GM18505 (cell line): ENCODE measurements at regions not wholly inside any gene's neighbourhood (a gene's known extent, or its start where the extent isn't known, plus 50 kb on each side); places are given as distances from the start of the nearest gene placed in this dataset.
"Not testable (repeated sequence)": the region's sequence is repeated elsewhere in the genome, so short reads cannot be mapped to it uniquely, and the experiment has no call there.

ENCODE experiments used
- ATAC-seq: cut with Tn5 transposase; IDR thresholded peaks from one replicate; pipeline ENCODE4 v1.9.1; 2021; ENCODE audit not compliant: unreplicated experiment
- POLR2A ChIP-seq: IDR thresholded peaks from 4 replicates; pipeline ENCODE4 v1.6.1; 2011; ENCODE audit warnings: borderline replicate concordance; ENCODE audit not compliant: insufficient read depth, insufficient read length; ENCODE audit errors: extremely low read depth

DNA sequence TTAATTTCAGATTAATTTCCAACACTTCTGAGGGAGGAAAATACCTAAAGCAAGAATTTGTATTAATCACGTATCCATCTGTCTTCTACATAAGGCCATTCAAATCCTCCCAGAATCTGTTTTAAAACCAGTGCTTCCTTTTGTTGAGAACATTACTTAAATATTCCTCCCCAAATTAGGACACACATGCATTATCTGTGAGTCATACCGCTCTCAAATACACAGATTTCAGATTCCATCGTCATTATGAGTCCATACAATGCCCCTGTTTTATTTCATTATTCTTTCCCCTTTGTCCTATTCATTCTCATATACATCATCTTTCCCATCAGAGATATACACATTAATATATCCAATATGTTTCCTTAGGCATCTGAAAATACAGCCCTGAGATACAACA is 57.3 kb upstream of the PRSS12 start:
- TF ChIP-seq POLR2A, result no peak
- ATAC-seq, result no peak

DNA sequence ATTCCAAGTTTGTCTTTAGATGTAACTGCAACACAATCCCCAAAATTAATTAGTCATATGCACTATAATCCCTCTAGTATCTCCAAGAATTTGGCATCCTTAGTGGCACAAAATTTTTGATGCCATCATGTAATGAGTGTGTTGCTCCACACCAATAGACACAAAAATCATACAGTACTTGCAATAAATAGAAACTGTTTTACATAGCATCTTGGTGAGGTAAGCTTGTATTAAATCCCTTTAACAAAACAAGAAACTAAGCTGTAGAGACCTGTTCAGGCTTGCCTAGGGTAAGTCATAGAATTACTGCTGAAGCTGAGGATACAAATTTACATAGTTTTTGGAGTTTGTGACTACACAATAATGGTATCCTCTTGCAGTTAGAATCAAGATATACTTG is 64.5 kb upstream of the PRSS12 start:
- no peak for ATAC-seq
- TF ChIP-seq POLR2A, result no peak

DNA sequence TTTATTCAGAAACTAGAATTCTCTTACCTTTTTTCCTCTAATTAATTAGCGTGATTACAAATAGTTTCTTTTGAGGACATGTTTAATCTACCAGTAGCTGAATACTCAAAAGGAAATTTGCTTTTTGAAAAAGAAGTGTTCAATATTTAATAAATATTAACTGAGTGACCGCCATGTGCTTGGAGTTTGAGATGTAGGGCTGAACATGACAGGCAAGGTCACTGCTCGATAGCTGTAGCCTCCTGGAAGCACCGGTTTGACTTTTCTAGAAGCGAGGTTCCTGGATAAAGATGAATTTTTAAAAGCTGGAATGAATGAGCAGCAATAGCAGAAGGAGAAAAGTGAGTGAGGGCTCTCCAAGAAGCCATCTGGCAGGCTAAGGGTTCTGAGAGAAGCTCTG is 65.0 kb upstream of the PRSS12 start:
- ATAC-seq, result not testable (repeated sequence)

DNA sequence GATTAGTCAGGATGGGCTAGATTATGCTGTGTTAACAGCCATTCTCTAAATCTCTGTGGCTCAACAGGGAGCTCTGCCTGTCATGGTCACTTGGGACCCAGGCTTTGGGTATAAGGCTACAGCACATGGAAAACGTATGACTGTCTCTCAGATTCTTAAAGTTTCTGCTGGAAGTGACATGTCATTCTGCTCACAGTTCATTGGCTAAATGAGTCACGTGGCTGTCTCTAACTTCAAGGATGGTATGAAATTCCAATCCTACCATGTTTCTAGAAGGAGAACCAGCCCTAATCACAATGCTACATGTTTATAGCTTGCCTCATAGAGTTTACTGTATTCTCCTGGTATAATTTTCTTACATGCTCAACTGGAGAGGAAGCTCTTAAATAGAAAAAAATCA is 65.6 kb upstream of the PRSS12 start:
- ATAC-seq, result not testable (repeated sequence)

DNA sequence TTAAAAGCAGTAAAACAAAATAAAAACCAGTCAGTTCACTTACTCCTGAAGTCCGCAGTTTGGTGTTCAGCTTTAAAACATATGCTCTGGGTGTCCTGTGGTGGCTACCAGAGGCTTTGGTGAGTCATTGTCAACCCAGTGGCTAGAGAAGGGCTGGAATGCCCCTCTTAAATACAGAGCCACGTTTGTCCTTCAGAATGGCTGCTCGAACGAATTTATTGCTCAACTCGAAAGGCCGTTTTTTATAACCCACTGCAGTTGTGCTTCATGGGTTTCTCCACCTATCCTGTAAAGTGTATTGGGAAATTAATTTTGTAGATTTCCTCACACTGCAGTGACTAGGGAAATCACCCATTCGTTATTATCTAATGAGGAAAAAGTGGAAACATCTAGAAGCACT is 66.8 kb upstream of the PRSS12 start:
- ATAC-seq, result not testable (repeated sequence)

DNA sequence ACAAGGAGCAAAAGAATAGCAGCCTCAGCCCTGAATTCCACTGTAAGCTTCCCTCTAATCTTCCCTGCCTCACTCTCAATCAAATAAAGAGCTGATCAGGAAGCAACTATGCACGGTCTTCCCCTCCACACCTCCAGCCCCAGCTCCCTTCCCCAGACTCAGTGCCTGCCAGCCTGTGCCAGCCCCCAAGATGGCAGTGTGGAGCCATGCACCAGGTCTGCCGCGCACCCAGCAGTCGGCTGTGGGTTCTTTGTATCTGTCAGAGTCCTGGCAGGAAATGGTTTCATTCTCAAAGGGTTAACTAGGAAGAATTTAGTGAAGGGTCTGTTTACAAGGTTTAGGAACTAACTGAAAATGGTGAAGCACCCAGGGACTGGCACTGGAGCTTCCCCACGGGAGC is 71.3 kb upstream of the PRSS12 start:
- not testable (repeated sequence) for ATAC-seq

DNA sequence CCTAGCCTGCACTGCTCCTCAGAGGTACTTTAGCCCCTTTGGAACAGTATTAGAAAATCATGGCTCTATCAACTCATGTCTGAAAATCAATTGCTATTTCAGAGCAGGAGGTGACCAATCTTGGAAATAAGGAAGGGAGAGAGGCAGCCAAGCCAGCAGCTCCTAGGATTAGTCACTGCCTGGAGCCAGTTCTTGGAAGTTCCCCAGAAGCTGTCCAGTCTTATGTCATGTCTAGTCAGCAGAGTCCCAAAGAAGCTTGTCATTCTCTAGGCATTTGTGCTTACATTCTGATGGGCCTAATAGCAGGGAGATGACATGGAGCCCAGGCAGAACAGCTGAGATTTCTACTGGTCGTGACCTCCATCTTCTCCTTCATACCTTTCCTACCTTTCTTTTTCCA is 76.1 kb upstream of the PRSS12 start:
- ATAC-seq, result not testable (repeated sequence)

DNA sequence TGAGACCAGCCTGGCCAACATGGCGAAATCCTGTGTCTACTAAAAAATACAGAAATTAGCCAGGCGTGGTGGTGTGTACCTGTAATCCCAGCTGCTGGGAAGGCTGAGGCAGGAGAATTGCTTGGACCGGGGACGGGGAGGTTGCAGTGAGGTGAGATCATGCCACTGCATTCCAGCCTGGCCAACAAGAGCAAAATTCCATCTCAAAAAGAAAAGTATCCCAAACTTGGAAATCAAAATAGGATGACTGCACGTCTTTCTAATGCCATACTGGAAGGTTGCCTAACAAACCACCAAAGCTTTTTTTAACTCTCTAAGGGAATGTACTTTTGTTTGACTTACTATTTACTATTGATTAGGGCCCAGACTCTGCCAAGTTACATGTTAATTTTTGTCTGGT is 79.6 kb upstream of the PRSS12 start:
- ATAC-seq, result not testable (repeated sequence)

DNA sequence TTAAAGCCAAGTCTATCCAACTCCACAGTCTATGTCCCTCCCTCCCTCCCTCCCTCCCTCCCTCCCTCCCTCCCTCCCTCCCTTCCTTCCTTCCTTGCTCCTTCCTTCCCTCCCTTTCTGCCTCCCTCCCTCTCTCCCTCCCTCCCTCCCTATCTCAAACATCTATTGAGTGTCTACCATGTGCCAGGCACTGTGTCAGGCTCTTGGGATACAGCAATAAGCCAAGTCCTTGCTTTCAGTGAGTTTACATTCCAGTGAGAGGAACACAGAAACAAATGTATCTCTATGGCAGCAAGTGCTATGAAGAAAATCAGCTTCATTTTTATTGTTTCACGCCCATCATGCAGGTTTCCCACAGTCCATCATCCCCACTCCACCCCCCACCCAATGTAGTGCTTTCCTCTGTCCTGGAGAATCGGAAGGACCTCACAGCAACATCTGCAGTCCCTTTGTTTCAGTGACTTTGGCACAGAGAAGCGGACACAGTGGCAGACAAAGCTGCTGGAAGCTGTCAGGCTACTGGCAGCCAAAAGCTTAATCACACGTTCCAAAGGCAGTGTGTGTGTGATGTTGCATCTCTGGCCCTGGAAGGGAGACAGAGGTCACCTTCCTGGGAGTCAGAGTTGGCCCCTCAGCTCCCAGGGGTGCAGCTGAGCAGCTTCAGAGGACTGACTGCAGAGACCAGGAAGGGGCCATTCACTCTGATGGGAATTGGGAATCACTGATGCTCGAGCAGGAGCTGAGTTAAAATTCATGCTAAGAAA is 81.0 kb upstream of the PRSS12 start:
- ATAC-seq, result not testable (repeated sequence)

DNA sequence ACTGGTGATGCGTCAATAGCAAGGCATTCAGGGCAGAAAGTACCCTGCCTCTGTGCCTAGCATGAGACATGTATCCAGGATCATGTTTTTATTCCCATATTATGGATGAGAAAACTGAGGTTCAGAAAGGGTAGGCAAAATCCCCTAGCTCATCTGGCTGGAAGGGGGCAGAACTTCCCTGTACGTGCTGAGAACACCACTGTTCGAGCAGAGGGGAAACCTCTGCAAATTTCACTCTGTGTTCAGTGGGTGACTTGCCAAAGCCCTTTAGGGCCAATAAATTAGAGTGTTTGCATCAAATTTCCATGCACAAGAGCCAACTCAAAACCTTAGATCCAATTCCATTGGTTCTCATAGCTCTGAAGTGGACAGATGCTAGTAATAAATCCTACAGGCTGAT is 82.6 kb upstream of the PRSS12 start:
- not testable (repeated sequence) for ATAC-seq

DNA sequence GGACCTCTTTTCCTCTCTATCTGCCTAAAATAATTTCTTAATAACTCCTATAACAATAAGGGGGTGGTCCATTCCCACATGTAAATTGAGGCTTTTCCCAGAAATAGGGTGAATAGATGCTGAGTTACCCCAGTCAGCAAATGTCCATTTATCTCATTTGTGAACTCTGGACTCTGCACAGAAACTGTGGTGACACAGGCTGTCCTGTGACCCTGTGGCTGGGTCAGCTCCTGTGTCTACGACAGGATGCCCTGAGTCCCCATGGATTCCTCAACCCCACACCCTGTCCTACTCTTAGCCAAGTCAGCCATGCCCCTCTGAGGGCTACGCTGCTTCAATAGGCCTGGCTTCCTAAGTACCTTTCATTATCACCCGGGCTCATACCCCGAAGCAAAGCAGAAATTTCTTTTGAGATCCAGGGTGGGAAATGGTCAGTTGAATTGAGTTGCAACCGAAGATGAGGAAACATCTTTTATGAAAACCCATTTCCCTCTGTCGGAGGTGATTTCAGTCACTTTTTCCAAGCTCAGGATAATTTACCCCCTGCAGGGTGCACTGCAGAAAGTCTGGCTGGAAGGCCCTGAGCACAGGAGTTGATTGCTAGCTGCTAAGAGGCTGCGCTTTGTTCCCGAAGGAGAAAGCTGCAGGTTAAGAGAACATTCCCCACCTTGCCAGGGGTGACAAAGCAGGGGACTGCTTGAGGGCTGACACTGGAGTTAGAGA is 89.5 kb upstream of the PRSS12 start:
- ATAC-seq, result not testable (repeated sequence)

DNA sequence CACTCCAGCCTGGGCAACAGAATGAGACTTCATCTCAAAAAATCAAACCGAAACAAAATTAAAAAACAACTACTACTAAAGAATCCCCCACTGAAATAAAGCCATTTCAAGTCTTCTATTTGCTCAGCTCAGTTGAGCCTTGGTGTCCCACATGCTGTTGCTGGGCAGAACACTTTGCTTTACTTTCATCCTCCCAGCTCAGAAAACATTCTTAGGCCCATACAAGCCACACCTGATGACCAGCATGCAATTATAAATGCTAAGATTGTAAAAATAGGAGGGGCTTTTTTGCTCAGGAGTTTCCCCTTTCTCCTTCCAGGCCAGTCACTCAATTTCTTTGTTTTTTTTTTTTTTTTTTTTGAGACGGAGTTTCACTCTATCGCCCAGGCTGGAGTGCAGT is 94.6 kb upstream of the PRSS12 start:
- ATAC-seq, result not testable (repeated sequence)

DNA sequence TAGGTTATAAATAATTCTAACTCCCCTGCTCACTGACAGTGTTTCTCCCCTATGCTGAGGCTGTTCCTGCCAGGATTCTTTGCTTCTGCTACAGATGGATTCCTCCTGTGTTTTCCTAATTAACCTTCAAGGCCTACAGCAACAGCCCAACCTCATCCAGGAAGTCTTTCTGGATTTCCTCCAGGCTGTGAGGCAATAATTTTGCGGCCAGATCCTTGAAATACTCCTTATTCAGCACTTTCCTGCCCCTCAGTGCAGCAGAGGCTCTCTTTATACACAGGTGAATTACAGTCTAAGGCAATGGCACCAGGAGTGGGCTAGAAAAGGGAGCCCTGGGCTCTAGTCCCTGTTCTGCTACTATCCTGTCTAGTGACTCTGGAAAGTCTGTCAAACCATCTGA is 102.1 kb upstream of the PRSS12 start:
- not testable (repeated sequence) for ATAC-seq

DNA sequence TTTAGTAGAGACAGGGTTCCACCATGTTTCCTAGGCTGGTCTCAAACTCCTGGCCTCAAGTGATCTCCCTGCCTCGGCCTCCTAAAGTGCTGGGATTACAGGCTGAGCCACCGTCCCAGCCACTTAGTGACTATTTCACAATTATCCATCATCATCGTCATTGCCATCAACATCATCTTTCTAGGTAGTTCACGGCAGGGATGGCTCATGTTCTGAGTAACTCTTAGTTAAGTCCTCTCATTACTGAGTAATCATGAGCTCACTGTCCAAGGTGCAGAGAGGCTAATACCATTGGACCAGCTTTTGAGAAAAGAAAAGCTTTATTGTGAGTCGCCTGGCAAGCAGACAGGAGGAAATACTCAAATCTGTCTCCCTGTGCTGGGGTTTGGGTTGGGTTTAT is 108.6 kb upstream of the PRSS12 start:
- ATAC-seq, result not testable (repeated sequence)

DNA sequence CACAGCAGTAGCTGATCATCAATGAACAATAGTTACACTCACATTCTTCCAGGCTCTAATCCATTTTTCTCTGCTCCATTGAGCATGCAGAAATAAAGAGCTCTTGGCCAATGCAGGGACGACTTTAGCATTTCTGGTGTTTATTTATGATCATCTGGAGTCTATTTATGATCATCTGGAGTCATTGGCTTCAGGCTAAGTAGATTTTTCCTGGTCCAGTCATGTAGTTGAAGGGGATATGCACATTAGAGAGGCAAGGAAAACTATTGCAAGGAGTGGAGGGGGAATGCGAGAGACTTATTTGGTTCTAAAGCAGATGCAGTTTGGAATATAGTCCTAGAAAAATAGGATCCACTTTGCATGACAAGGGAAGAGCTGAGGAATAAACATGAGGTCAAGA is 113.0 kb upstream of the PRSS12 start:
- ATAC-seq, result not testable (repeated sequence)

DNA sequence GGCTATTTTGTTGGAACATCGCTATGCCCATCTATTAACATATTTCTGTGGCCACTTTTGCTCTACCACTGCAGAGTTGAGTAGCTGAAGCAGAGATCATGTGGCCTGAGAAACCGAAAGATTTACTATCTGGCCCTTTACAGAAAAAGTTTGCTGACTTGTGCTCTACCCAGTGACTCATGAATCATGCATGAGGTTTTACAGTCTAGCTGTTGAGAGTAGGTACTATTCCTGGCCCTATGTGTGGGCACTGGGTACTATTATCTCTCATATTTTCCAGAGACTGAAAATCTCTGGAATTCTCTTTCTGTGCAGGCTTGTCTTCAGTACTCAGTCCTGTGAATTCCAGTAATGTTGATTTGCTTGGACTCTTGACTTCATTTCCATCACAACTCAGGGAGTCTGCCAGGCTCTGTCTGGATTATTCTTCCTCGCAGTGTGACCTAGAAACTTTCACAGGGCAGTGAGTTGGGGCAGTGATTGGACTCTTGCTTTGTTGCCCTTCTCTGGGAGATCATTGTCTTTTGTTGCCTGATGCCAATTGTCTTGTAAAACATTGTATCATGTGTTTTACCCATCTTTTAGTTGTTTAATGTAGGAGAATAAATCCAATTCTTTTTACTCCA is 121.3 kb upstream of the PRSS12 start:
- not testable (repeated sequence) for ATAC-seq

DNA sequence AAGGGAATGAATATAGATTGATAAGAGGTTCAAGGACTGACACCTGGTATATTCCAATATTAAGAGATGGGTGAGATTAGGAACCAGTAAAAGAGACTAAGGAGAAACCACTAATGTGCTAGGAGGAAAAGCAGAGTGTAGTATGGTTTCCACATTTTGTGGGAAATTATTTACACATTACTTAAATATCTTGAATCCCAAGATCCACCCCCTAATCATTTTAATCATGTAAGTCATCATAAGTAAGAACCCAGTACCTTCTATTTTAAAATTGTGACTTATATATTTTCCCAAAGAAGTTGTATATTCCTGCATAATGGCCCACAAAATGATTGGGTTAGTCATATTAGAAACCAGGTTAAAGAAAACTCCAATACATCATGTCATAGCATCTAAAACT is 122.0 kb upstream of the PRSS12 start:
- ATAC-seq, result not testable (repeated sequence)

DNA sequence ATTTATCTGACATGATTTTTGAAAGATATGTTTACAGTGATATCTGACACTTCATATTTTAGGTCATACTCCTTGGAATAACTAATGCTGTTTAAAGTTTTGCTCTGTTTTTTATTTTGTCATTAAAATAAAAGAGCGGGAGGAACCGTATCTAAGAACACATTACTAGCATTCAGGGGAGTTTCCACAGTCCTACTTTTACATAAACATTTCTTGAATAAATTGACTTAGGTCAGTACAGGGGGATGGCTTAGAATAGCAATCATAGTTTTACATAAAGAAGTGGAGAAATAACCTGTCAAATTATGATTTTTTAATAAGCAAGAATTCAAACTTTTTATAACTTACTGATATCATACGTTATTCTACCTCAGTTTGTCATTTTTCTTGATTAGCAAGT is 123.1 kb upstream of the PRSS12 start:
- ATAC-seq, result not testable (repeated sequence)

DNA sequence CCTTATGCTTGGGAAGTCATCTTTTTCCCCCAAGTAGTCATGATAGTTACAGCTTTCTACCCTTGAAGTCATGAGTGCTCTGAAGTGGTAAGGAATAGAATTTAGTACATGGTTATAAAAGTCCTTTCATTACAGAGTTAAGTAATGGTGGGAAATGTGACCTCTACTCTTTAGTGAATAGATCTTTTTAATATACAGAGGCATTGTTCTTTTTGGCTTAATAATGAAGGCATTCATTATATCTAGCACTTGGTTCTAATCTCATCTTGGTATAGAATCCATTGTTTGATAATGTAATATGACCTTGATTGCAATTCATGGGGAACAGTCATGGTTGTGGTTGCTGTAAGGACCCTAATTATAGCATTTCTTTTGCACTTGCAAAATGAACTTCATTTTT is 125.0 kb upstream of the PRSS12 start:
- ATAC-seq, result not testable (repeated sequence)

DNA sequence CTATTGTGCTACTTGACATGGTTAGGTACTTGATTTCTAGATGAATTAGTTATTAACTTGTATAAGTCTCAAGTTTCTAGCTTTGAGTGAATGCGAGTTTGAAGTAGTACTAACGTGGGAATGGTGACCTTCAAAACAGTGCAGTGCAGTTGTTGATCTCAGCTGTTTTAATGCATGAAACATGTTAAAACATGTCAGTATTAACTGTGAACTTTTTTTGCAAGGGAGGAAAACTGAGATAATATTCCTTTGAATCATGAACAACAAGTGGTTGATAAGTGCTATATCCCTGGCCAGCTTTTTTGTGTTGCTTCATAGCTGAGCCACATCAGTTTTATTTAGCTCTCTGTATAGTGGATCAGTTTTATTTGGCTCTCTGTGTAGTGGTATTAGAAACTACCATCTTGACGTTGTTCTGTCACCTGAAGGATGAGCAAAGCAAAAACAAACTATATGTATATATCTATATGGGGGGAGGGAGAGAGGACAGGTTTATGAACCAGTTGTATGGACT is 133.1 kb upstream of the PRSS12 start:
- not testable (repeated sequence) for ATAC-seq

DNA sequence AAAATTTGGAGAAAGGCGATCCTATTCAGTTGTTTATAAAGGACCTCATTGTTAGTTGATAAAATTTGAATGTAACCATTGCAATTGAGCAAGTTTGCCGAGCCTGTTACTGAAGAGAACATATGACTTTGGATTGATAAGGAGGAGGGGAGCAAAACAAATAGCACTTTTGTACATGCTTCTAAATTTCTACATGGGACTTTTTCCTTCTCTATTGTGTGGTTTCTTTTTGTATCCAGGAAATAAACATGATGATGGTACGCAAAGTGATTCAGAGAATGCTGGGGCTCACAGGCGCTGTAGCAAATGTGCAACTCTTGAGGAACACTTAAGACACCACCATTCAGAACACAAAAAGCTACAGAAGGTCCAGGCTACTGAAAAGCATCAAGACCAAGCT is 140.2 kb upstream of the PRSS12 start:
- not testable (repeated sequence) for ATAC-seq
